HCT116 (cell line): ENCODE measurements at regions not wholly inside any gene's neighbourhood (a gene's known extent, or its start where the extent isn't known, plus 50 kb on each side); places are given as distances from the start of the nearest gene placed in this dataset.

Experiments
- ATAC-seq: fragments of 200-7000 bp; cut with Tn5 transposase; 2 replicates; pipeline ENCODE4 v1.9.1; 2020; ENCODE audit warnings: mild to moderate bottlenecking, moderate library complexity
- BruUV-seq: library from RNA; stranded (reverse); fragments of 400-500 nt; replicated peaks from 2 replicates; lab custom pipeline; 2021; lab: Mats Ljungman, UMichigan
- CTCF ChIA-PET: fragments of 300-600 bp; sonication (Branson Sonifier 250); formaldehyde crosslinking; loops from one replicate; lab custom pipeline; 2021; ENCODE audit warnings: antibody characterized with exemption; lab: Charles Lee
- POLR2A ChIA-PET: fragments of 300-600, 350-600 bp; sonication (Branson Sonifier 250); formaldehyde crosslinking; loops from one replicate; lab custom pipeline; 2021; ENCODE audit warnings: antibody characterized with exemption; lab: Charles Lee
- RAD21 ChIA-PET, 2 experiments: fragments of 300-600 bp; sonication (Branson Sonifier 250); formaldehyde crosslinking; loops; one replicate each; lab custom pipeline; 2023; ENCODE audit warnings: low total read pairs in 2 of 2; ENCODE audit not compliant: uncharacterized antibody in 2 of 2, unreplicated experiment in 2 of 2, low non-redundant PET in 1 of 2; lab: Charles Lee
- DNase-seq: peaks from one replicate; pipeline ENCODE4 v3.0.0-alpha.2; 2010; ENCODE audit warnings: low read depth, low spot score
- H2AFZ ChIP-seq: fragments of 200-600 bp; shearing (Covaris generic), sonication (generic); 2 replicates; pipeline ENCODE4 v1.6.1; 2017; ENCODE audit warnings: low read depth, mixed run types, mixed read lengths, antibody characterized with exemption, low read length; ENCODE audit not compliant: poor library complexity, severe bottlenecking
- H3K27ac ChIP-seq: 2 replicates; pipeline ENCODE4 v1.5.1; 2012; ENCODE audit warnings: low read depth, low read length
- H3K27me3 ChIP-seq: fragments of 200-600 bp; sonication (generic); 2 replicates; pipeline ENCODE4 v1.6.1; 2016; ENCODE audit warnings: mixed run types, low read length, mixed read lengths; ENCODE audit not compliant: insufficient read depth
- H3K36me3 ChIP-seq, 2 experiments: fragments of 200-500 bp in 1 of 2; fragments of 200-600 bp in 1 of 2; sonication (Bioruptor generic) in 1 of 2; sonication (generic) in 1 of 2; 2 replicates each; pipeline versions ENCODE4 v1.5.1 to v1.6.1; 2014 to 2016; ENCODE audit warnings: low read length in 2 of 2, inconsistent platforms in 1 of 2, mixed read lengths in 1 of 2, mixed run types in 1 of 2; ENCODE audit not compliant: insufficient read depth in 2 of 2, control insufficient read depth in 1 of 2
- H3K4me1 ChIP-seq, 2 experiments: fragments of 200-600 bp in 1 of 2; sonication (generic) in 1 of 2; 2 replicates each; pipeline versions ENCODE4 v1.5.1 to v1.6.1; 2012 to 2017; ENCODE audit warnings: low read length in 2 of 2, inconsistent platforms in 1 of 2, mild to moderate bottlenecking in 1 of 2, mixed read lengths in 1 of 2, mixed run types in 1 of 2, moderate library complexity in 1 of 2; ENCODE audit not compliant: insufficient read depth in 2 of 2, control insufficient read depth in 1 of 2
- H3K4me2 ChIP-seq: fragments of 200-600 bp; sonication (generic); 2 replicates; pipeline ENCODE4 v1.6.1; 2017; ENCODE audit warnings: mixed run types, low read length, mixed read lengths
- H3K4me3 ChIP-seq, 2 experiments: fragments of 200-600 bp in 1 of 2; sonication (generic) in 1 of 2; replicated peaks in 1 of 2; 2 replicates each; pipeline ENCODE4 v1.5.1; 2011 to 2016; ENCODE audit warnings: low read length in 2 of 2, control low read depth in 1 of 2, low read depth in 1 of 2, mild to moderate bottlenecking in 1 of 2, mixed read lengths in 1 of 2, mixed run types in 1 of 2
- H3K79me2 ChIP-seq: fragments of 200-600 bp; sonication (generic); 2 replicates; pipeline ENCODE4 v1.6.1; 2017; ENCODE audit warnings: mild to moderate bottlenecking, mixed run types, low read length, moderate library complexity, mixed read lengths; ENCODE audit not compliant: insufficient read depth
- H3K9ac ChIP-seq: fragments of 200-600 bp; sonication (generic); 2 replicates; pipeline ENCODE4 v1.6.1; 2016; ENCODE audit warnings: low read length, mixed read lengths
- H3K9me2 ChIP-seq: fragments of 200-600 bp; sonication (generic), shearing (Covaris generic); 2 replicates; pipeline ENCODE4 v1.6.1; 2017; ENCODE audit warnings: mixed run types, mild to moderate bottlenecking, moderate library complexity; ENCODE audit not compliant: insufficient read depth
- H3K9me3 ChIP-seq, 2 experiments: fragments of 200-500 bp in 1 of 2; fragments of 200-600 bp in 1 of 2; sonication (Bioruptor generic) in 1 of 2; sonication (generic) in 1 of 2; 2 replicates each; pipeline ENCODE4 v1.6.1; 2014 to 2017; ENCODE audit warnings: low read length in 2 of 2, mixed read lengths in 2 of 2, inconsistent platforms in 1 of 2, low read depth in 1 of 2, mild to moderate bottlenecking in 1 of 2, mixed run types in 1 of 2, moderate library complexity in 1 of 2; ENCODE audit not compliant: control insufficient read depth in 1 of 2, insufficient read depth in 1 of 2
- H4K20me1 ChIP-seq: fragments of 200-600 bp; sonication (generic), shearing (Covaris generic); 2 replicates; pipeline ENCODE4 v1.6.1; 2017; ENCODE audit warnings: mixed run types, mild to moderate bottlenecking, moderate library complexity; ENCODE audit not compliant: insufficient read depth
- CEBPB ChIP-seq: IDR thresholded peaks from 2 replicates; pipeline ENCODE4 v1.6.1; 2012; ENCODE audit warnings: low read depth
- EGR1 ChIP-seq: IDR thresholded peaks from 2 replicates; pipeline ENCODE4 v1.6.1; 2012; ENCODE audit warnings: low read depth
- EZH2 ChIP-seq: fragments of 200-600 bp; sonication (generic); IDR thresholded peaks from 2 replicates; pipeline ENCODE4 v1.6.1; 2017; ENCODE audit warnings: antibody characterized with exemption, mixed run types
- JUND ChIP-seq: IDR thresholded peaks from 2 replicates; pipeline ENCODE4 v1.6.1; 2012
- POLR2A ChIP-seq: IDR thresholded peaks from 2 replicates; pipeline ENCODE4 v1.7.0; 2011; ENCODE audit warnings: borderline replicate concordance; ENCODE audit not compliant: insufficient read depth, insufficient read length; ENCODE audit errors: extremely low read depth
- POLR2AphosphoS5 ChIP-seq: IDR thresholded peaks from 2 replicates; pipeline ENCODE4 v1.6.1; 2011; ENCODE audit warnings: mild to moderate bottlenecking, low read depth, low read length, moderate library complexity
- RAD21 ChIP-seq: IDR thresholded peaks from 2 replicates; pipeline ENCODE4 v1.6.1; 2012; ENCODE audit warnings: low read depth, mild to moderate bottlenecking
- SP1 ChIP-seq: IDR thresholded peaks from 2 replicates; pipeline ENCODE4 v1.6.1; 2012; ENCODE audit warnings: low read depth
- SRF ChIP-seq: IDR thresholded peaks from 2 replicates; pipeline ENCODE4 v1.6.1; 2012; ENCODE audit warnings: low read depth
- TCF7L2 ChIP-seq: IDR thresholded peaks from 2 replicates; pipeline ENCODE4 v1.7.0; 2011; ENCODE audit warnings: borderline replicate concordance, inconsistent platforms; ENCODE audit not compliant: insufficient read depth, insufficient read length; ENCODE audit errors: extremely low read depth
- ZFX ChIP-seq: fragments of 450-650 bp; IDR thresholded peaks from 2 replicates; pipeline ENCODE4 v1.6.1; 2017
- intact Hi-C: fragments of 100-400 bp; cut with micrococcal nuclease; formaldehyde crosslinking; loops from 2 replicates; pipeline ENCODE4 v1.10.0; 2022
- TF ChIP-seq, protein P1 (sequence below): IDR thresholded peaks from 2 replicates; pipeline ENCODE4 v1.6.1; 2012; ENCODE audit warnings: low read depth
- TF ChIP-seq, protein P2 (sequence below): IDR thresholded peaks from 2 replicates; pipeline ENCODE4 v1.6.1; 2012
- TF ChIP-seq, protein P3 (sequence below), 3 experiments: fragments of 200-600 bp in 1 of 3; sonication (generic) in 1 of 3; IDR thresholded peaks in 2 of 3; conservative IDR thresholded peaks in 1 of 3; 2 replicates each; pipeline ENCODE4 v1.5.1; 2012 to 2017; ENCODE audit warnings: low read depth in 2 of 3, low read length in 2 of 3, antibody characterized with exemption in 1 of 3, borderline replicate concordance in 1 of 3, control low read depth in 1 of 3, mild to moderate bottlenecking in 1 of 3, mixed read lengths in 1 of 3, mixed run types in 1 of 3, moderate library complexity in 1 of 3; ENCODE audit not compliant: insufficient read depth in 1 of 3

DNA sequence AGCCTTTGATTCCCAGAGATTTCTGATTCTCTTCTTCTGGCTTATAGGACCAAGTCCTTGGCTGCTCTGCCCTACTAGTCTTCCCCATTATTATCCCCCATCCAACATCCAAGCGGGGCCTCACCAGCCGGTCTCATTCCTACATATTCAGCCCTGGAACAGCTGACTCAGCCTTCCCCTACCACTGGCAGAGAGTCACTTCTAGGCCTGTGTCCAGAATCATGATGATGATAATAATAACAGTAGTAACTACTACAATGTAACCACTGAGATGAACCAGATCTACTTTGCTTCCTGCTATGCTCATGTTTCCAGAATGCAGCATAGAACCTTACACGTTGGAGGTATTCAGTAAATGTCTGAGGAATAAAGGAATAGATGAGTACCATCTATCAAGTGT, 295.2 kb downstream of the SRBD1 start:
- no peak overlapping the region for H3K9ac ChIP-seq
- ChIA-PET CTCF (no interaction called here), RAD21 (no interaction called here)
- DNase-seq, result no peak
- no peaks in the 10 kb centered on the region for H3K9me2 ChIP-seq
- H3K36me3 ChIP-seq, result no peaks in the 10 kb centered on the region
- no peak overlapping the region for H3K4me2 ChIP-seq
- no peak overlapping the region for H3K4me3 ChIP-seq
- TF ChIP-seq POLR2AphosphoS5 (no peak), TCF7L2 (no peak), SP1 (no peak), RAD21 (no peak), ZFX (no peak), CEBPB (no peak), EGR1 (no peak), EZH2 (no peak), POLR2A (no peak), JUND (no peak), SRF (no peak)
- TF ChIP-seq, protein P1, sequence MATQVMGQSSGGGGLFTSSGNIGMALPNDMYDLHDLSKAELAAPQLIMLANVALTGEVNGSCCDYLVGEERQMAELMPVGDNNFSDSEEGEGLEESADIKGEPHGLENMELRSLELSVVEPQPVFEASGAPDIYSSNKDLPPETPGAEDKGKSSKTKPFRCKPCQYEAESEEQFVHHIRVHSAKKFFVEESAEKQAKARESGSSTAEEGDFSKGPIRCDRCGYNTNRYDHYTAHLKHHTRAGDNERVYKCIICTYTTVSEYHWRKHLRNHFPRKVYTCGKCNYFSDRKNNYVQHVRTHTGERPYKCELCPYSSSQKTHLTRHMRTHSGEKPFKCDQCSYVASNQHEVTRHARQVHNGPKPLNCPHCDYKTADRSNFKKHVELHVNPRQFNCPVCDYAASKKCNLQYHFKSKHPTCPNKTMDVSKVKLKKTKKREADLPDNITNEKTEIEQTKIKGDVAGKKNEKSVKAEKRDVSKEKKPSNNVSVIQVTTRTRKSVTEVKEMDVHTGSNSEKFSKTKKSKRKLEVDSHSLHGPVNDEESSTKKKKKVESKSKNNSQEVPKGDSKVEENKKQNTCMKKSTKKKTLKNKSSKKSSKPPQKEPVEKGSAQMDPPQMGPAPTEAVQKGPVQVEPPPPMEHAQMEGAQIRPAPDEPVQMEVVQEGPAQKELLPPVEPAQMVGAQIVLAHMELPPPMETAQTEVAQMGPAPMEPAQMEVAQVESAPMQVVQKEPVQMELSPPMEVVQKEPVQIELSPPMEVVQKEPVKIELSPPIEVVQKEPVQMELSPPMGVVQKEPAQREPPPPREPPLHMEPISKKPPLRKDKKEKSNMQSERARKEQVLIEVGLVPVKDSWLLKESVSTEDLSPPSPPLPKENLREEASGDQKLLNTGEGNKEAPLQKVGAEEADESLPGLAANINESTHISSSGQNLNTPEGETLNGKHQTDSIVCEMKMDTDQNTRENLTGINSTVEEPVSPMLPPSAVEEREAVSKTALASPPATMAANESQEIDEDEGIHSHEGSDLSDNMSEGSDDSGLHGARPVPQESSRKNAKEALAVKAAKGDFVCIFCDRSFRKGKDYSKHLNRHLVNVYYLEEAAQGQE, result no peak
- TF ChIP-seq, protein P2, sequence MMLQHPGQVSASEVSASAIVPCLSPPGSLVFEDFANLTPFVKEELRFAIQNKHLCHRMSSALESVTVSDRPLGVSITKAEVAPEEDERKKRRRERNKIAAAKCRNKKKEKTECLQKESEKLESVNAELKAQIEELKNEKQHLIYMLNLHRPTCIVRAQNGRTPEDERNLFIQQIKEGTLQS, result no peak
- TF ChIP-seq, protein P3, sequence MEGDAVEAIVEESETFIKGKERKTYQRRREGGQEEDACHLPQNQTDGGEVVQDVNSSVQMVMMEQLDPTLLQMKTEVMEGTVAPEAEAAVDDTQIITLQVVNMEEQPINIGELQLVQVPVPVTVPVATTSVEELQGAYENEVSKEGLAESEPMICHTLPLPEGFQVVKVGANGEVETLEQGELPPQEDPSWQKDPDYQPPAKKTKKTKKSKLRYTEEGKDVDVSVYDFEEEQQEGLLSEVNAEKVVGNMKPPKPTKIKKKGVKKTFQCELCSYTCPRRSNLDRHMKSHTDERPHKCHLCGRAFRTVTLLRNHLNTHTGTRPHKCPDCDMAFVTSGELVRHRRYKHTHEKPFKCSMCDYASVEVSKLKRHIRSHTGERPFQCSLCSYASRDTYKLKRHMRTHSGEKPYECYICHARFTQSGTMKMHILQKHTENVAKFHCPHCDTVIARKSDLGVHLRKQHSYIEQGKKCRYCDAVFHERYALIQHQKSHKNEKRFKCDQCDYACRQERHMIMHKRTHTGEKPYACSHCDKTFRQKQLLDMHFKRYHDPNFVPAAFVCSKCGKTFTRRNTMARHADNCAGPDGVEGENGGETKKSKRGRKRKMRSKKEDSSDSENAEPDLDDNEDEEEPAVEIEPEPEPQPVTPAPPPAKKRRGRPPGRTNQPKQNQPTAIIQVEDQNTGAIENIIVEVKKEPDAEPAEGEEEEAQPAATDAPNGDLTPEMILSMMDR (IDR thresholded peaks at IDR 0.05 in 2 of 3, conservative IDR thresholded peaks at IDR 0.05 in 1 of 3; ENCODE audit: borderline replicate concordance in 1 of 3, insufficient read depth in 1 of 3, low read depth in 2 of 3, low read length in 2 of 3), result no peak
- TF ChIP-seq, all 23 proteins: peak for 0
- BruUV-seq, result no TSS peak
- Histone ChIP-seq H3K27me3 (peaks cover 4% of the 10 kb centered on the region; the same call in 1 of the 2 replicates), H3K4me1 (no peaks in the 10 kb centered on the region), H3K27ac (no peak overlapping the region), H2AFZ (no peak overlapping the region), H4K20me1 (no peaks in the 10 kb centered on the region), H3K9me3 (no peaks in the 10 kb centered on the region), H3K79me2 (no peaks in the 10 kb centered on the region)
- intact Hi-C loops, result no loop called here
- ATAC-seq, result no peak
- POLR2A ChIA-PET, result no interaction called here
